ENCODE measurements at regions not wholly inside any gene's neighbourhood (a gene's known extent, or its start where the extent isn't known, plus 50 kb on each side); places are given as distances from the start of the nearest gene placed in this dataset.

DNA sequence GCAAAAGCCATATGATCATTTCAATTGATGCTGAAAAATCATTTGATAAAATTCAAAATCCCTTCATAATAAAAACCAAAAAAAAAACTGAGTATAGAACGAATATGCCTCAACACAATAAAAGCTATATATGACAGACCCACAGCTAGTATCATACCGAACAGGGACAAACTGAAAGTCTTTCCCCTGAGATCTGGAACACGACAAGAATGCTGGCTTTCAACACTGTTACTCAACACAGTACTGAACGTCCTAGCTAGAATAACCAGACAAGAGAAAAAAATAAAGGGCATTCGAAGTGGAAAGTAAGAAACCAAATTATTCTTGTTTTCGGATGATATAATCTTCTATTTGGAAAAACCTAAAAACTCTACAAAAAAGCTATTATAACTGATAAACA lies 559.9 kb downstream of the EPM2A start:
- H3K36me3 ChIP-seq (ENCODE audit: low read depth, missing control alignments), result no peaks in the 10 kb centered on the region
- no peak overlapping the region for H3K27ac ChIP-seq
- H3K4me3 ChIP-seq, result no peak overlapping the region
- H3K4me1 ChIP-seq, result no peaks in the 10 kb centered on the region
- intact Hi-C loops (cut with DNase I; ENCODE audit: low total_unique reads), result no loop called here
- TF ChIP-seq, protein P1, sequence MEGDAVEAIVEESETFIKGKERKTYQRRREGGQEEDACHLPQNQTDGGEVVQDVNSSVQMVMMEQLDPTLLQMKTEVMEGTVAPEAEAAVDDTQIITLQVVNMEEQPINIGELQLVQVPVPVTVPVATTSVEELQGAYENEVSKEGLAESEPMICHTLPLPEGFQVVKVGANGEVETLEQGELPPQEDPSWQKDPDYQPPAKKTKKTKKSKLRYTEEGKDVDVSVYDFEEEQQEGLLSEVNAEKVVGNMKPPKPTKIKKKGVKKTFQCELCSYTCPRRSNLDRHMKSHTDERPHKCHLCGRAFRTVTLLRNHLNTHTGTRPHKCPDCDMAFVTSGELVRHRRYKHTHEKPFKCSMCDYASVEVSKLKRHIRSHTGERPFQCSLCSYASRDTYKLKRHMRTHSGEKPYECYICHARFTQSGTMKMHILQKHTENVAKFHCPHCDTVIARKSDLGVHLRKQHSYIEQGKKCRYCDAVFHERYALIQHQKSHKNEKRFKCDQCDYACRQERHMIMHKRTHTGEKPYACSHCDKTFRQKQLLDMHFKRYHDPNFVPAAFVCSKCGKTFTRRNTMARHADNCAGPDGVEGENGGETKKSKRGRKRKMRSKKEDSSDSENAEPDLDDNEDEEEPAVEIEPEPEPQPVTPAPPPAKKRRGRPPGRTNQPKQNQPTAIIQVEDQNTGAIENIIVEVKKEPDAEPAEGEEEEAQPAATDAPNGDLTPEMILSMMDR (IDR thresholded peaks at IDR 0.05), result no peak
- no peak for TF ChIP-seq POLR2A (IDR thresholded peaks at IDR 0.05)
- 76 to 89% methylated on average over 6 of the region's 6 CpGs for WGBS, 2 donors
- no peak for DNase-seq
- no peaks in the 10 kb centered on the region for H3K27me3 ChIP-seq
- H3K9me3 ChIP-seq, result no peaks in the 10 kb centered on the region

DNA sequence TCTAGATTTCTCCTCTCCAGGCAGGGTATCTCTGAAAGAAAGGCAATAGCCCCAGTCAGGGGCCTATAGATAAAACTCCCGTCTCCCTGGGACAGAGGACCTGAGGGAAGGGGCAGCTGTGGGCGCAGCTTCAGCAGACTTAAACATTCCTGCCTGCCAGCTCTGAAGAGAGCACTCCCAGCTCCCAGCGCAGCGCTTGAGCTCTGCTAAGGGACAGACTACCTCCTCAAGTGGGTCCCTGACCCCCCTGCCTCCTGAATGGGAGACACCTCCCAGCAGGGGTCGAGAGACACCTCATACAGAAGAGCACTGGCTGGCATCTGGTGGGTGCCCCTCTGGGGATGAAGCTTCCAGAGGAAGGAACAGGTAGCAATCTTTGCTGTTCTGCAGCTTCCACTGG lies 556.9 kb downstream of the EPM2A start:
- Histone ChIP-seq H3K9me3 (no peaks in the 10 kb centered on the region), H3K4me3 (no peak overlapping the region), H3K27me3 (no peaks in the 10 kb centered on the region), H3K4me1 (no peaks in the 10 kb centered on the region), H3K27ac (no peak overlapping the region), H3K36me3 (ENCODE audit: low read depth, missing control alignments) (no peaks in the 10 kb centered on the region)
- intact Hi-C loops (cut with DNase I; ENCODE audit: low total_unique reads), result no loop called here
- 80 to 85% methylated on average over 2 to 5 of the region's 5 CpGs for WGBS, 2 donors
- TF ChIP-seq POLR2A (IDR thresholded peaks at IDR 0.05), result no peak
- DNase-seq, result no peak

DNA sequence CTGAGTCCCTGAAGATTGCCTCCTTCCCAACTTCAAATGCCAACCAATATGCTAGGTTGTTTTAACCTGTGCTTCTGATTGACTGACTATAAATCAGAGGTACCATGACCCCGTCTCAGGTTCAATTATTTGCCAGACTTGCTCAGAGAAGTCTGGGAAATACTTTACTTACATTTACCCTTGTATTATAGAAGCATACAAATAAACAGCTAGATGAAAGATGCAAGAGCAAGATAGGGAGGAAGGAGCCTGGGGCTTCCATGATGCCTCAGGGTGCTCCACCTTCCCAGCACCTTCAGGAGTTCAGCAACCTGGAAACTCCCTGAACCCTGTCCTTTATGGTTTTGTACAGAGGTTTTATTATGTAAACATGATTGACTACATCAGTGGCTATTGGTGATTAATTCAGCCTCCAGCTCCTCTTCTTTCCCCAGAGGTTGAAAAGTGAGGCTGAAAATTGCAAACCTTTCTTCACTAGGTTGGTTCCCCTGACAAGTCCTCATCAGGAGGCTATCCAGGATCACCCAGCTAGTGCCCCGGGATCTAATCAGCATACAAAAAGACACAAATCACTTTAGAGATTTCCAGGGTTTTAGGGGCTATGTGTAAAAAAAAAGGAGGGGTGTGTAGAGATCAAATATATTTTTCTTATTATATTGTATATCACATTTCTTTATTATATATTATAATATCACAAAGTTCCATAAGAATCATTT lies 547.7 kb downstream of the EPM2A start:
- Histone ChIP-seq H3K27me3 (no peaks in the 10 kb centered on the region), H3K4me3 (no peak overlapping the region), H3K27ac (no peak overlapping the region), H3K4me1 (no peaks in the 10 kb centered on the region), H3K36me3 (ENCODE audit: low read depth, missing control alignments) (no peaks in the 10 kb centered on the region), H3K9me3 (no peaks in the 10 kb centered on the region)
- intact Hi-C loops (cut with DNase I; ENCODE audit: low total_unique reads), result no loop called here
- TF ChIP-seq POLR2A (IDR thresholded peaks at IDR 0.05), result no peak
- TF ChIP-seq, protein P1 (IDR thresholded peaks at IDR 0.05), result no peak
- 61 to 69% methylated on average over 2 of the region's 2 CpGs for WGBS, 2 donors
- no peak for DNase-seq

DNA sequence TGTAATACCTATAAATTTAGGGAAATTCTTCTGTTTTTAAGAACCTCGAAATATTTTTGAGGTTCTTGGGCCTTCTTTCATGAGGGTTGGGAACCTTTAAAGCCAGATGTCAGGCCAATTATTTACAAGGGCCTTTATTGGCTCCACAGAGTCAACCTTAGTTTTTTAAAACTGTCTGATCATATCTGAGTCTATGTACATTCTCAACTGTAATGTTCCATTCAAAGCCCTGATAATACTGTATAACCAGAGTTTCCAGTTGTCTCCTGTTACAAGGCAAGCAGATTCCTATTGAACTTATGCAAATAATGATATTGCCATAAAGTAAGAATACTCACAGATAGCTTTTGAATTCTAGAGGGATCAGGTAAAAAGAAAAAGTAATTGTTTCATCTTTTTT lies 545.5 kb downstream of the EPM2A start:
- no peaks in the 10 kb centered on the region for H3K27me3 ChIP-seq
- no peak overlapping the region for H3K27ac ChIP-seq
- no peaks in the 10 kb centered on the region for H3K4me1 ChIP-seq
- no peaks in the 10 kb centered on the region for H3K9me3 ChIP-seq
- H3K36me3 ChIP-seq (ENCODE audit: low read depth, missing control alignments), result no peaks in the 10 kb centered on the region
- no peak for TF ChIP-seq POLR2A (IDR thresholded peaks at IDR 0.05)
- TF ChIP-seq, protein P1 (IDR thresholded peaks at IDR 0.05), result no peak
- no peak for DNase-seq
- intact Hi-C loops (cut with DNase I; ENCODE audit: low total_unique reads), result no loop called here
- 85 to 89% methylated on average over 1 of the region's 1 CpG for WGBS, 2 donors
- H3K4me3 ChIP-seq, result no peak overlapping the region

DNA sequence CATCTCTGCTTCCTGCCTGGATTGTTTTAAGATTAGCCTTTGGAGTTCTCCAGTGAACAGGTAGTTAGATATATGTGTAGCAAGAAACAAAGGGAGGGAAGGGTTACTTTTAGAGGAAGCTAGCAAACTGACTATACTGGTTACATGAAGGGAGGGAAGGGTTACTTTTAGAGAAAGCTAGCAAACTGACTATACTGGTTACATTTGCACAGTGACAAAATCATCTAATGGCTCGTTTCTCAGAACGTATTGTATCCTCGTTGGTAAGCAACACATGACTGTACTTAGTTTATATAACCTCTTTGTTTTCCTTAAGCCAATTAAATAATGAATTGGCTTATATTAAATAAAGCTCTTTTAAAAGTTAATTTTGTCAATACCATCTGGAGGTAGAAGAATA lies 540.9 kb downstream of the EPM2A start:
- Histone ChIP-seq H3K9me3 (no peaks in the 10 kb centered on the region), H3K27ac (no peak overlapping the region), H3K27me3 (no peaks in the 10 kb centered on the region), H3K36me3 (ENCODE audit: low read depth, missing control alignments) (no peaks in the 10 kb centered on the region), H3K4me3 (no peak overlapping the region), H3K4me1 (no peaks in the 10 kb centered on the region)
- intact Hi-C loops (cut with DNase I; ENCODE audit: low total_unique reads), result no loop called here
- no peak for TF ChIP-seq POLR2A (IDR thresholded peaks at IDR 0.05)
- TF ChIP-seq, protein P1 (IDR thresholded peaks at IDR 0.05), result no peak
- 65 to 69% methylated on average over 3 of the region's 3 CpGs for WGBS, 2 donors
- no peak for DNase-seq
